CD1c-positive myeloid dendritic cell (primary cell): ENCODE measurements at regions not wholly inside any gene's neighbourhood (a gene's known extent, or its start where the extent isn't known, plus 50 kb on each side); places are given as distances from the start of the nearest gene placed in this dataset.
A peak's percentile ranks its signal among the peaks of the same experiment; 100 is the strongest.
"Not testable (repeated sequence)": the region's sequence is repeated elsewhere in the genome, so short reads cannot be mapped to it uniquely, and the experiment has no call there.

Experiments used
- DNase-seq: peaks from one replicate; pipeline ENCODE4 v3.0.0-alpha.2; 2016; ENCODE audit errors: extremely low spot score

DNA sequence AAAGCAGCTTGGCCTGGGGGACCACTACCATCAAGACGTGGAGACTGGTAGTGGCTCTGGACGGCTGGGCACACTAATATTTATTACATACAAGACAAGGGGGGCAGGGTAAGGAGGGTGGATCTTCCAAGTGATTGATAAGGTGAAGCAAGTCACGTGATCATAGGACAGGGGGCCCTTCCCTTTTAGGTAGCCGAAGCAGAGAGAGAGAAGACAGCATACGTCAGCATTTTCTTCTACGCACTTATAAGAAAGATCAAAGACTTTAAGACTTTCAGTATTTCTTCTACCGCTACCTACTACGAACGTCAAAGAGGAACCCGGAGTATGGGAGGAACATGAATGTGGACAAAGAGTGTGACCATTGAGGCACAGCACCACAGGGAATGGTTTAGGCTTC, 307.9 kb downstream of the RPIA start:
- no peak for DNase-seq

GRCh38 chr2:89000235-89000634, 308.8 kb downstream of the RPIA start:
- no peak for DNase-seq

DNA sequence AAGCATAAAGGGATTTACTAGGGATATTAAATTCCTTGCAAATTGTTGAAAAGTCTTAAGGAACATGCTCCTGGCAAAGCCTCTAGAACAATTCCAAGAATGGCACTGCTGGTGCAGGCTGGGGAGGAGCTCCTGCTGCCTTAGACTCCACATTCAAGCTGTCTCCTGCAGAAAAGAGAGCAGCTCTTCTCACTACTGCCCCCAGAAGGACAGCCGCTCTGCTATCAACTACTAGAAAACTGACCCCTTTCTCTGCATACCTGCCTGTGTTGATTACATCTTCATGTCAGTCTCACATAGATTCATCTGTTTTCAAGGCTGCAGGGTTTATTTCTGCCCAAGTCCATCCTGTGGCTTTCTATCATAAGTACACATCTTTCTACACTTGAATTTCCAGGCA, 312.8 kb downstream of the RPIA start:
- DNase-seq, result not testable (repeated sequence)

DNA sequence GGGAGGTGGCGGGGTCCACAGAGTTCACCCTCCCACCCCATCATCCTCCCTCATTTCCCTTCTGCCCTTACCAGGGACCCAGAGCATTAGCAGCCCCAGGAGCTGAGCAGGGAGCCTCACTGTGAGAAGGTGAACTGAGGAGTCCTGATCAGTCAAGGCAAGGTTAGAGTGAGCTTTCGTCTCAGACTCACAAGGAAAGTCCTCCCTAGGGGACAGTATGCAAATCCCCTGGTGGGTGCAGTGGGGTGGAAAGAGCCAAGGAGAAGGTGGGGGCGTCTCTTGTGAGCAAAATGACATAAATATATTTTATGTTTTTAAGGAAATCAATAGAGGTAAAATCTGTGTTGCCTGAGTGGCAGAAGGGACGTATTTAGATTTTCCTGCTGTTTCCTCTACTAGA, 329.1 kb downstream of the RPIA start:
- not testable (repeated sequence) for DNase-seq

- DNase-seq, result not testable (repeated sequence)
Measured at GRCh38 chr2:89026296-89026695, 334.8 kb downstream of the RPIA start.

- not testable (repeated sequence) for DNase-seq
Measured at GRCh38 chr2:89027115-89027514, 335.6 kb downstream of the RPIA start.

DNA sequence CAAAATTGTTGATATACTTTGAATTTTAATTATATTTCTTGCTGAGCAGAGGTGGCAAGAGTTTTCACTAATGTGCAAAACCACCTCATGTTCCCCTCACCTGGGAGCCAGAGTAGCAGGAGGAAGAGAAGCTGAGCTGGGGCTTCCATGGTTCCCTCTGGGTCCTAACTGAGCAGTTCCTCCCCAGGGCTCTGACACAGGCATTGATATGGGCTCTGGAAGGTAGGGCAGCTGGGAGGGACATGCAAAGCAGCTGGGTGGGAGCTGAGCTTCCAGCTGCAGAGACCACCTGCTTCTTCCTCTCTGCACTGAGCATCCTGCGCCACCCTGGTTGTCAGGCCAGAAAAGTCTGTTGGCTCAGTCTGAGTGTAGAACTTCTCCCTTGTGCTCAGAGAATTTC, 336.1 kb downstream of the RPIA start:
- DNase-seq, result not testable (repeated sequence)

DNA sequence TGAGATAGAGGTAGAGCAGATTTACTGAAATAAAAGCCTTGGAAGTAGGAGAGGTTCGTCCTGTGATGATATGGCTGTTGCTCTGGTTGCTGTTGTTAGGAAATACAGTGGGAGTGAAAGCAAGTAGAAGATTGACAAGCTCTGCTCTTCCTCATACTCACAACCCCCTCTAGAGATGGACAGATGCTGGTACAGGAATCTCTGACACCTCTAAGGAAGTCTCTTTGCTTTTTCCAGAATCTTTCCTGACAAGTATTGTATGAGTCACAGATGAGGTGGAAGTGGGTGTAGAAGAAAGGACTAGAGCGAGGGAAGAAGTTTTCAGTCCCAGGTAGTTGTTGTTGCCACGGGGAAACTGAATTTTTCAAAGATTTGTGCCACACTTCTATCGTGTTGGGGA, 337.8 kb downstream of the RPIA start:
- DNase-seq, result not testable (repeated sequence)

DNA sequence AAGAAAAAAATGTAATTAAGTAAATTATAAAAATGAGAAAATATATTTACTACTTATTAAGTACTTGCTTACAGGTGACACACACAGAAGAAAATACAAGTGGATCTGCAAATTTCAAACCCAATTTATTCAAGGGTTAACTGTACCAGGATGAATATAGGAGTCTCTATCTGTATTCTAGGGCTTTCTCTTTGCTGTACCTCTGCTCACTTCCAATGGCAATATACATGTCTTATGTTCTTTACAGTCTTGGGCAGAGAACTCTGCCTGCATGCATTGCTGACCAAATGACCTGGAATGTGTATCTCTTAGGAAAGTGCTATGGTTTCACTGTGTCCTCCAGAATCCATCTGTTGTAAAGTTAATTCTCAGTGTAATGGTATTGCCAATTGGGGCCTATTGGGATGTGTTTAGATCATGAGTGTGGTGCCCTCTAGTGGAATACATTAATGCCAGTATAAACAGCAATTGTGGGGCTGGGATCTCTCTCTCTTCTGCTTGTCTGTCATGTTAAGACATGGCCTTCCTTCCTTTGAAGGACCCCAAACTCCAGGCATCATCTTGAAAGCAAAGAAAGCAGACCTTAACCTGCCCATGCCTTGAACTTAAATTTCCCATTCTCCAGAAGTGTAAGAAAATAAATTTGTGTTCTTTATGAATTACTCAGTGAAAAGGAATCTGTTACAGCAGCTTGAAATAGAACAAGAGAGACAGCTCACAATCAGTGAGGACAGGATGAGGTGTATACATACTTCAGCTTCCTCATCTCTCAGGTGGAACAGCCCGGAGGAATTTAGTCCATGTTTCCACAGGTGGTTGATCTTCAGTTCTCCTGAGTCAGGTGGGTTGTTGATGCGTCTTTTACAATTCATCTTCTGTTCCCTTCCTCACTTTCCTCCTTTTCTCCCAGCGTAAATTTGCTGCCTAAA, 356.9 kb downstream of the RPIA start:
- peak; percentile 21 for DNase-seq

DNA sequence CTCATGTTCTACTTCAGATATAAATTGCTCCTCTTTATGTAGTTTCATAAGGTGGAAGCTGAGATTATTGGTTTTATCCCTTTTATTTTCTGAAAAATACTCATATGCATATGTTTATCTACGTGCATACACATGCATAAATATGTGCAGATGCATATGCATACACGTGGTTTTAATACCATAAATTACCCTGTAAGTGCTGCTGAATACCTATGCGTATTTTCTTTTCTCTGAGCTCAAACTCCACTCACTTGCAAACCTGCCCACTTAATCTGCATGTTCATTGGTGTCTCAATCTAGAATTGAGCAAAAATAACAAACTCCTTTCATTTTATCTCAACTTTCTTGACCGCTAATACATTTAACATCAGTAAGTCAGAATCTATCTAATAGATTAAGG, 367.1 kb downstream of the RPIA start:
- DNase-seq, result not testable (repeated sequence)

- not testable (repeated sequence) for DNase-seq
Measured at GRCh38 chr2:89061174-89061573, 369.7 kb downstream of the RPIA start.

GRCh38 chr2:89076771-89077170, 385.3 kb downstream of the RPIA start:
- not testable (repeated sequence) for DNase-seq

GRCh38 chr2:89092911-89093310, 401.4 kb downstream of the RPIA start:
- DNase-seq, result not testable (repeated sequence)

GRCh38 chr2:89095060-89095459, 403.6 kb downstream of the RPIA start:
- not testable (repeated sequence) for DNase-seq

DNA sequence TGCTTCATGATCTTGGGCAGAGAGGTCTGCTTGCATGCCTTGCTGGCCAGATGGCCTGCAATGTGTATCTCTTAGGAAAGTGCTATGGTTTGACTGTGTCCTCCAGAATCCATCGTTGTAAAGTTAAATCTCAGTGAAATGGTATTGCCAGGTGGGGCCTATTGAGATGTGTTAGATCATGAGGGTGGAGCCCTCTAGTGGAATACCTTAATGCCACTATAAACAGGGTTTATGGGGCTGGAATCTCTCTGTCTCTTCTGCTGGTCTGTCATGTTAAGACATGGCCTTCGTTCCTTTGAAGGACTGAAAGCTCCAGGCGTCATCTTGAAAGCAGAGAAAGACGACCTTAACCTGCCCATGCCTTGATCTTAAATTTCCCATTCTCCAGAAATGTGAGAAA, 411.1 kb downstream of the RPIA start:
- not testable (repeated sequence) for DNase-seq

DNA sequence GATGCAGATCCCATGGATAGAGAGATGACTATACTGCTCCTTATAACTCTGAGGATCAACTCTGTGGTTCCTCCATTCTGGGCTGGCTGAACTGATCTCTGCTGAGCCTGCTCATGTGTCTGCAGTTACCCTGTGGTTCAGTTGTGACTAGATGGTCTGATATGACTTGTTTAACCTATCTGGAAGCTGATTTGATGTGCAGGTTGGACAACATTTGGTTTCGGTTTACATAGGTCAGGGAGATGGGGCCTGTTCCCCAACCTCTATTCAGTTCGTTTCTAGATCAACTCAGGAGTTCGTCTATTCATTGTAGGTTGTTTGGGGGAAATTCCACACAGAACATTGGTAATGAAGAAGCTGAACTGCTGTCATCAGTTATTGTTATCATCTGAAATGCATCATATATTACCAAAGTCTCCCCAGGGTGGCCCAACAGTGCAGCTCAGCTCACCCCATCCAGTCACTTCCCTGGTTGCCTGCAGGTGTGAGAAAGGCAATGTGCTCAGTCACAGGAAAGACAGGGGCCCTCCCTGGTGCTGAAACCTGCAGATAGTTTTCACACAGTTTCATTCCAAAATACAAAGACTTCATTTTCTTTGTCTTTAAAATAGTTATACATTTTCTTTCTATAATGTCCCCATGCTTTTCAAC, 415.0 kb downstream of the RPIA start:
- DNase-seq, result not testable (repeated sequence)

GRCh38 chr2:89112434-89112833, 421.0 kb downstream of the RPIA start:
- not testable (repeated sequence) for DNase-seq

GRCh38 chr2:89113286-89113685, 421.8 kb downstream of the RPIA start:
- DNase-seq, result not testable (repeated sequence)

- DNase-seq, result not testable (repeated sequence)
Measured at GRCh38 chr2:89129440-89129839, 438.0 kb downstream of the RPIA start.

DNA sequence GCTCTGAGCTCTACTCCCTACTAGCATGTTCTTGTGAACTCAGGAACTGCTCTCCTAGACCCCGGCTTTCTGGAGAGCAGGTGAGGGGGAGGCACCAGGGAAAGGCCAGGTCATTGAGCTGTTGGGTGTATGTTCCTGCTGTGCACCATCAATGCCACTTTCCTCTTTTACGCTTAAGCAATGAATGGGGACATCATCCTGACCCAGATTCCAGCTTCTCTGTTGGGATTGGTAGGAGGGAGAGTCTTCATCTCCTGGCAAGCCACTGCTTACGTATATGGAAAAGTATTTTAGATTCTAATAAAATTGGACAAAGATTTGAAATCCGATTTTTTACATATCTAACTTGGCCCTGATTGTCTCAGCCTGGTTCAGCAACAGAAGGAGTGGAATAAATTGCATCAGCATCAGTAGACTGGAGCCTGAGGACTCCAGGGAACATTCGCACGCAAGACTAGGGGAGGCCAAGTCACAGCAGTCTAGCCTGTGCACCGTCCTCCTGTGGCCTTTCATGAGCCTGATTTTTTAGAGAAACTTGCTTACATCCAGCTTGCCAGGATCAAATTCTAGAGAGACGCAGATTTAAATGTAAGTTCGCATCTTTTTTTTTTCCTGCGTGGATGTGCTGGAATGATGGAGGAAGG, 439.3 kb downstream of the RPIA start:
- DNase-seq, result not testable (repeated sequence)

DNA sequence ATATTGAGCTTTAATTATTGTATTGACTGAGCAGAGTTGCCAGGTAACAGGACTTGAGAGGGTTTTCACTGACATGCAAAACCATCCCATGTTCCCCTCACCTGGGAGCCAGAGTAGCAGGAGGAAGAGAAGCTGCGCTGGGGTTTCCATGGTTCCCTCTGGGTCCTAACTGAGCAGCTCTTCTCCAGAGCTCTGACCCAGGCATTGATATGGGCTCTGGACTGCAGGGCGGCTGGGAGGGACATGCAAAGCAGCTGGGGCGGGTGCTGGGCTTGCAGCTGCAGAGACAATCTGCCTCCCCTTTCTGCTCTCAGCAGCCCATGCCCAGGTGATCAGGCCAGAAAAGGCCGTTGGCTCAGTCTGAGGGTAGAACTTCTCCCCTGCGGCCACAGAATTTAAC, 451.5 kb downstream of the RPIA start:
- not testable (repeated sequence) for DNase-seq

DNA sequence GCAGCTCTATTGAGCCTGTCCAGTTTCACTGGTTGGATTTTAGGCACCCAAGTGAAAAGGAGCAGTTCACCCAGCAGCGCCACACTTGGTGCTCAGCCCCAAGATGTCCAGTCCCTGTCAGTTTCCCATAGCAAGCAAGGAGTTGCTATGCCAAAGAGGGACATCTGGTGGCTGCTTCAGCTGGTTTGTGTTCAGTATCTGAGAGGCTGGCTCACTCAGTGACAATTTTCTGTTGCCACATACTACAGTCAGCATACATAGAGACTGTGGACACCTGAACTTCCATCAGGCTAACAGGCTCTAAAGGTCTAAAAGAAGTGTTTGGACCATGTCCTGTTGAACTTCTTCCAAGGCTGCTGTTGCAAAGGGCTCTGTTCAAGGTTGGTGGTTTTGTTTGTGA, 453.9 kb downstream of the RPIA start:
- not testable (repeated sequence) for DNase-seq
